A549 (cell line): ENCODE measurements at regions not wholly inside any gene's neighbourhood (a gene's known extent, or its start where the extent isn't known, plus 50 kb on each side); places are given as distances from the start of the nearest gene placed in this dataset.

Source experiments
- ATAC-seq, 2 experiments: fragments of 200-7000 bp in 1 of 2; fragments of >200 bp in 1 of 2; cut with Nextera tagmentation in 1 of 2; cut with Tn5 transposase in 1 of 2; 3 replicates each; pipeline versions ENCODE4 v1.8.0 to v1.9.1; 2018 to 2020; ENCODE audit warnings: mild to moderate bottlenecking in 1 of 2, moderate library complexity in 1 of 2
- CTCF ChIA-PET: fragments of 300-600 bp; sonication (Branson Sonifier 250); formaldehyde crosslinking; extraction: SDS; loops from one replicate; lab custom pipeline; 2021; ENCODE audit warnings: antibody characterized with exemption, inconsistent platforms; lab: Yijun Ruan, JAX
- POLR2A ChIA-PET: fragments of 350-600 bp; formaldehyde crosslinking; extraction: SDS; loops from one replicate; lab custom pipeline; 2021; ENCODE audit warnings: antibody characterized with exemption, inconsistent platforms; lab: Yijun Ruan, JAX
- DNase-seq, 2 experiments: peaks; one replicate each; pipeline versions ENCODE4 v3.0.0 to v3.0.0-alpha.2; 2011 to 2016; ENCODE audit warnings: low read depth in 1 of 2, low spot score in 1 of 2
- FAIRE-seq: peaks from 2 replicates; lab custom pipeline; 2011; peaks lifted over from hg19 to GRCh38; lab: Jason Lieb, UNC
- H3K27ac ChIP-seq, 2 experiments: fragments of >200 bp; sonication (Bioruptor Twin); formaldehyde crosslinking; 3 replicates each; pipeline ENCODE4 v1.5.1; 2016 to 2017
- H3K4me1 ChIP-seq: fragments of >200 bp; sonication (Bioruptor Twin); formaldehyde crosslinking; 3 replicates; pipeline ENCODE4 v1.6.1; 2016
- H3K4me2 ChIP-seq: fragments of >200 bp; sonication (Bioruptor Twin); formaldehyde crosslinking; 3 replicates; pipeline ENCODE4 v1.6.1; 2016
- H3K4me3 ChIP-seq: fragments of >200 bp; sonication (Bioruptor Twin); formaldehyde crosslinking; 3 replicates; pipeline ENCODE4 v1.5.1; 2016
- H3K9me3 ChIP-seq: fragments of >200 bp; sonication (Bioruptor Twin); formaldehyde crosslinking; 3 replicates; pipeline ENCODE4 v1.6.1; 2016
- CHD4 ChIP-seq: fragments of 200-600 bp; sonication (generic); IDR thresholded peaks from 2 replicates; pipeline ENCODE4 v1.6.1; 2016; ENCODE audit warnings: antibody characterized with exemption, mild to moderate bottlenecking, borderline replicate concordance
- ESRRA ChIP-seq: fragments of 150-350 bp; IDR thresholded peaks from 2 replicates; pipeline ENCODE4 v1.6.1; 2014; ENCODE audit warnings: mild to moderate bottlenecking, low read length, borderline replicate concordance
- HDAC2 ChIP-seq: fragments of 200-600 bp; sonication (generic); IDR thresholded peaks from 2 replicates; pipeline ENCODE4 v1.6.1; 2016
- HEYL ChIP-seq: fragments of 250-450 bp; sonication (Bioruptor Pico); IDR thresholded peaks from 2 replicates; pipeline ENCODE4 v1.8.0; 2021; ENCODE audit warnings: mild to moderate bottlenecking, moderate library complexity
- HOXB5 ChIP-seq: fragments of 250-450 bp; sonication (Bioruptor Pico); IDR thresholded peaks from 2 replicates; pipeline ENCODE4 v1.5.0; 2020; ENCODE audit warnings: mild to moderate bottlenecking, moderate library complexity
- JUN ChIP-seq, 2 experiments: fragments of >200 bp; sonication (Bioruptor Twin); formaldehyde crosslinking; IDR thresholded peaks; 2 replicates in 1 of 2; 3 replicates in 1 of 2; pipeline ENCODE4 v1.6.1; 2016 to 2017
- MAFK ChIP-seq: fragments of 450-650 bp; IDR thresholded peaks from 2 replicates; pipeline ENCODE4 v1.6.1; 2014; ENCODE audit not compliant: partially characterized antibody
- MAZ ChIP-seq: fragments of 150-350 bp; IDR thresholded peaks from 2 replicates; pipeline ENCODE4 v1.6.1; 2014; ENCODE audit warnings: antibody characterized with exemption, low read depth, low read length, borderline replicate concordance
- MYC ChIP-seq: IDR thresholded peaks from 2 replicates; pipeline ENCODE4 v1.6.1; 2012; ENCODE audit warnings: mild to moderate bottlenecking, inconsistent platforms, low read length, improper control_type of control experiment, borderline replicate concordance
- PHF8 ChIP-seq: fragments of 200-600 bp; sonication (generic); IDR thresholded peaks from 2 replicates; pipeline ENCODE4 v1.6.1; 2016; ENCODE audit warnings: low read depth, mild to moderate bottlenecking, antibody characterized with exemption, moderate library complexity, borderline replicate concordance
- POLR2A ChIP-seq: IDR thresholded peaks from 2 replicates; pipeline ENCODE4 v1.6.1; 2012; ENCODE audit warnings: mild to moderate bottlenecking, low read length
- POLR2AphosphoS2 ChIP-seq: conservative IDR thresholded peaks from 2 replicates; pipeline ENCODE4 v1.6.1; 2012; ENCODE audit warnings: low read length, improper control_type of control experiment, inconsistent platforms
- RARB ChIP-seq: fragments of 250-450 bp; sonication (Bioruptor Pico); IDR thresholded peaks from 2 replicates; pipeline ENCODE4 v1.8.0; 2021; ENCODE audit warnings: mild to moderate bottlenecking, moderate library complexity
- RCOR1 ChIP-seq: fragments of 150-350 bp; IDR thresholded peaks from 2 replicates; pipeline ENCODE4 v1.6.1; 2014; ENCODE audit warnings: antibody characterized with exemption, low read length, low read depth
- SMC3 ChIP-seq: fragments of >200 bp; sonication (Bioruptor Twin); formaldehyde crosslinking; IDR thresholded peaks from 3 replicates; pipeline ENCODE4 v1.6.1; 2018; ENCODE audit warnings: inconsistent platforms
- ZFP36 ChIP-seq: fragments of 450-650 bp; IDR thresholded peaks from 2 replicates; pipeline ENCODE4 v1.6.1; 2014; ENCODE audit warnings: borderline replicate concordance; ENCODE audit not compliant: partially characterized antibody
- ZNF302 ChIP-seq: fragments of 250-450 bp; sonication (Bioruptor Pico); IDR thresholded peaks from 2 replicates; pipeline ENCODE4 v1.9.0; 2021; ENCODE audit warnings: inconsistent platforms, mild to moderate bottlenecking, moderate library complexity
- WGBS: methylation state at CpG from one replicate; pipeline ENCODE4 v1.1.6; 2017; ENCODE audit errors: missing lambda C conversion rate; 5-methylcytosine and 5-hydroxymethylcytosine counted together
- TF ChIP-seq, protein P1 (sequence below): fragments of 250-450 bp; sonication (Bioruptor Pico); IDR thresholded peaks from 2 replicates; pipeline ENCODE4 v1.5.0; 2020; ENCODE audit warnings: low read depth, mild to moderate bottlenecking, moderate library complexity
- TF ChIP-seq, protein P2 (sequence below): fragments of 450-650 bp; IDR thresholded peaks from 2 replicates; pipeline ENCODE4 v1.6.1; 2014; ENCODE audit warnings: antibody characterized with exemption
- TF ChIP-seq, protein P3 (sequence below): fragments of >200 bp; sonication (Bioruptor Twin); formaldehyde crosslinking; IDR thresholded peaks from 2 replicates; pipeline ENCODE4 v1.6.1; 2016
- TF ChIP-seq, protein P4 (sequence below): IDR thresholded peaks from 2 replicates; pipeline ENCODE4 v1.6.1; 2012

DNA sequence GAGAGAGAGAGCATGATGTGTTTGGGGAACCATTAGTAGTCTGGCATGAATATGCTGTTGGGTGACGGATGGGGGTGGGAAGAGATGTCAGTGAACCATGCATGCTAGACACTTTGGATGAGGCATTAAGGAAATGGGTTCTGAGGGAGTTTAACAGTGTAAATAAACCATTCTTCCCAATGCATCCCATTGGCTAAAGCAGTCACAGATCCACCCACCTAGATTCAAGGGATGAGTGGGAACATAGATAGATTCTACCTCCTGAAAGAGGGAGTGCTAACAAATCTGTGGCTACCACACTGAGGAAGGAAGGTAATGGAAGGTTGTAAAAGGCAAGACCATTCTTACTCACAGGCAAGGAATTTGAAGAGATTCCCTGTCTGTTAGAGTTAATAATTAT is 129.8 kb upstream of the CACNA1E start:
- H3K4me3 ChIP-seq: no peak overlapping the region
- no peak overlapping the region for H3K4me2 ChIP-seq
- ChIA-PET CTCF (no interaction called here), POLR2A (no interaction called here)
- no peaks in the 10 kb centered on the region for H3K9me3 ChIP-seq
- H3K4me1 ChIP-seq: no peaks in the 10 kb centered on the region
- ATAC-seq: no peak
- no peak overlapping the region for H3K27ac ChIP-seq
- DNase-seq: no peak
- FAIRE-seq: no peak
- WGBS: 50% methylated on average over 1 of the region's 1 CpG
- TF ChIP-seq, protein P1, sequence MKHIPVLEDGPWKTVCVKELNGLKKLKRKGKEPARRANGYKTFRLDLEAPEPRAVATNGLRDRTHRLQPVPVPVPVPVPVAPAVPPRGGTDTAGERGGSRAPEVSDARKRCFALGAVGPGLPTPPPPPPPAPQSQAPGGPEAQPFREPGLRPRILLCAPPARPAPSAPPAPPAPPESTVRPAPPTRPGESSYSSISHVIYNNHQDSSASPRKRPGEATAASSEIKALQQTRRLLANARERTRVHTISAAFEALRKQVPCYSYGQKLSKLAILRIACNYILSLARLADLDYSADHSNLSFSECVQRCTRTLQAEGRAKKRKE (CRISPR knock-in tag): no peak
- no peak for TF ChIP-seq ZFP36
- no peak for TF ChIP-seq MAZ
- no peak for TF ChIP-seq RARB (CRISPR knock-in tag)
- TF ChIP-seq, protein P2, sequence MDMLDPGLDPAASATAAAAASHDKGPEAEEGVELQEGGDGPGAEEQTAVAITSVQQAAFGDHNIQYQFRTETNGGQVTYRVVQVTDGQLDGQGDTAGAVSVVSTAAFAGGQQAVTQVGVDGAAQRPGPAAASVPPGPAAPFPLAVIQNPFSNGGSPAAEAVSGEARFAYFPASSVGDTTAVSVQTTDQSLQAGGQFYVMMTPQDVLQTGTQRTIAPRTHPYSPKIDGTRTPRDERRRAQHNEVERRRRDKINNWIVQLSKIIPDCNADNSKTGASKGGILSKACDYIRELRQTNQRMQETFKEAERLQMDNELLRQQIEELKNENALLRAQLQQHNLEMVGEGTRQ: no peak
- no peak for TF ChIP-seq HOXB5 (CRISPR knock-in tag)
- TF ChIP-seq ESRRA: no peak
- no peak for TF ChIP-seq RCOR1
- TF ChIP-seq HDAC2: no peak
- no peak for TF ChIP-seq HEYL (CRISPR knock-in tag)
- no peak for TF ChIP-seq MYC
- TF ChIP-seq POLR2A: no peak
- no peak for TF ChIP-seq MAFK

DNA sequence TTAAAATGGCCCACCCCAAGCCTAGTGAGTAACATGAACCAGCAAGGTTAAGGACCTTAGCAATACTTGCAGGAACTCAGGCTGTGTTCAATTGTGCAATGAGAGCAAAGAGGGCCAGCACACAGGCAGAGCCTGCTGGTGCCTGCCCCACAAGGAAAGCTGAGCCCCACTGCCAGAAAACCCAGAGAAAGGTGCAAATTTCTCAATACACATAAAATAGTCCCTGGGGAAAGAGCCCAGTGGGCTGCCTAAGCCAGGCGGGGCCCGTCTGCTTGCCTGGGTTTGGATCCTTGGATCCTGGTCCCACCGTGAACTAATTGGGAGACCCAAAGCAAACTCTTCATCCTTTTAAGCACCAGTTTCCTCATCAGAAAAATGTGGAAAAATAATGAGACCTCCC is 128.5 kb upstream of the CACNA1E start:
- ChIA-PET CTCF (no interaction called here), POLR2A (no interaction called here)
- 88% methylated on average over 3 of the region's 3 CpGs for WGBS
- Histone ChIP-seq H3K4me1 (no peaks in the 10 kb centered on the region), H3K27ac (no peak overlapping the region), H3K4me2 (no peak overlapping the region), H3K9me3 (no peaks in the 10 kb centered on the region), H3K4me3 (no peak overlapping the region)
- DNase-seq: no peak
- no peak for TF ChIP-seq SMC3
- no peak for ATAC-seq
- FAIRE-seq: no peak

DNA sequence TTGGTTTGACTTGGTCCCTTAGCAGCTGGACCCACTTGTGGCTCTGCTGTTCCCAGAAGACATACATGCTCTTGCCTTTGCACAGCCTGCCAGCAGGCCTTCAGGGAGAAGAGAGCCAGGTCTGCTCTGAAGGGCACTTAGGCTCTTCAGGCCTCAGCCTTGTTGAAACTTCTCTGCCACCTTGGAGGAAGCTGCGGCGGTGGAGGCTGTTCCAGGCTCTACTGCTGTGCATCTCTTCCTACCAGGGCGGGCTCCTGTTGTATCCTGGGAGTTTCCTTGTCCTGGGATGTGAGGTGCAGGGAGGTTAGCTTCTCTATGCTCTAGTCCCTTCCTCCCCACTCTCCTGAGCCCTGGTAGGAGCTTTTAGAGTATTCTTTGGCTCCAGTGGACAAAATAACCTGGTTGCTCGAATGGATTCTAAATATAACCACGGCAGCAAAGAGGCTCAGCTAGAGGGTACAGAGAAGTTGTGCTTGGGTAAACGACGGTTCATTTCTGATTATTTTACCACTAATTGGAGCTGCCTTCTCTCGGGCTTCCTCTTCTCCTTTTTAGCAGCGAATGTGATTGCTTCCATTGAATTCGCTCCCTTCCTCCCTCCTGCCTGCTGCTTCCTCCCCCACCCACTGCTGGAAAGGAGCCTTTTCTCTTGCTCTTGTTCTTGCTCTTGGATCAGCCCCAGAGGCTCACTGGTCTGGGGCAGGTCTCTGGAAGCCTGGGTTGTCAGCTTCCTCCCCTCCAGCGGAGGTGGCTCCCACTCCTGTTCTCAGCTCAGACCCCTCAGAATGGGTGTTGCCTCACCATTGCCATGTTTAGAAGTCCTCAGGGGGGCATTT is 126.6 kb upstream of the CACNA1E start:
- FAIRE-seq (no peak), ATAC-seq (peak in 1 of 2 experiments; percentile 36; a peak in 2 of 6 replicates)
- Histone ChIP-seq H3K27ac (no peak overlapping the region), H3K4me1 (no peaks in the 10 kb centered on the region)
- WGBS: 34% methylated on average over 11 of the region's 11 CpGs
- TF ChIP-seq, protein P3, sequence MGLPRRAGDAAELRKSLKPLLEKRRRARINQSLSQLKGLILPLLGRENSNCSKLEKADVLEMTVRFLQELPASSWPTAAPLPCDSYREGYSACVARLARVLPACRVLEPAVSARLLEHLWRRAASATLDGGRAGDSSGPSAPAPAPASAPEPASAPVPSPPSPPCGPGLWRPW: no peak
- TF ChIP-seq JUN (IDR thresholded peaks at IDR 0.05) (no peak), PHF8 (no peak), ZNF302 (CRISPR knock-in tag) (no peak), POLR2AphosphoS2 (no peak), CHD4 (no peak), SMC3 (no peak)
- TF ChIP-seq, protein P2: no peak
- TF ChIP-seq, protein P4, sequence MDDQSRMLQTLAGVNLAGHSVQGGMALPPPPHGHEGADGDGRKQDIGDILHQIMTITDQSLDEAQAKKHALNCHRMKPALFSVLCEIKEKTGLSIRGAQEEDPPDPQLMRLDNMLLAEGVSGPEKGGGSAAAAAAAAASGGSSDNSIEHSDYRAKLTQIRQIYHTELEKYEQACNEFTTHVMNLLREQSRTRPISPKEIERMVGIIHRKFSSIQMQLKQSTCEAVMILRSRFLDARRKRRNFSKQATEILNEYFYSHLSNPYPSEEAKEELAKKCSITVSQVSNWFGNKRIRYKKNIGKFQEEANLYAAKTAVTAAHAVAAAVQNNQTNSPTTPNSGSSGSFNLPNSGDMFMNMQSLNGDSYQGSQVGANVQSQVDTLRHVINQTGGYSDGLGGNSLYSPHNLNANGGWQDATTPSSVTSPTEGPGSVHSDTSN: no peak
- TF ChIP-seq, all 56 proteins: peak for 0
- H3K4me2 ChIP-seq: no peak overlapping the region
- no peak overlapping the region for H3K4me3 ChIP-seq
- POLR2A ChIA-PET: no interaction called here
- CTCF ChIA-PET: no interaction called here
- H3K9me3 ChIP-seq: no peaks in the 10 kb centered on the region
- no peak for DNase-seq
